ENCODE measurements at regions not wholly inside any gene's neighbourhood (a gene's known extent, or its start where the extent isn't known, plus 50 kb on each side); places are given as distances from the start of the nearest gene placed in this dataset.
A peak's percentile ranks its signal among the peaks of the same experiment; 100 is the strongest.

- no peak for DNase-seq
These were observed 513.0 kb downstream of the GALR1 start for GRCh38 chr18:77762642-77763041.

GRCh38 chr18:77763530-77764145 lies 514.0 kb downstream of the GALR1 start:
- no peak for DNase-seq

GRCh38 chr18:77765468-77765867 lies 515.8 kb downstream of the GALR1 start:
- DNase-seq: peak in 1 of 5 experiments; percentile 7

- DNase-seq: no peak
These were observed 516.8 kb downstream of the GALR1 start for GRCh38 chr18:77766421-77766820.

GRCh38 chr18:77772177-77772576 lies 522.5 kb downstream of the GALR1 start:
- DNase-seq: no peak

GRCh38 chr18:77776104-77776503 lies 526.5 kb downstream of the GALR1 start:
- DNase-seq: no peak

- no peak for DNase-seq
These were observed 527.5 kb downstream of the GALR1 start for GRCh38 chr18:77777163-77777562.

- no peak for DNase-seq
These were observed 535.2 kb downstream of the GALR1 start for GRCh38 chr18:77784759-77785379.

GRCh38 chr18:77785415-77785975 lies 535.8 kb downstream of the GALR1 start:
- DNase-seq: no peak

GRCh38 chr18:77803024-77803423 lies 553.4 kb downstream of the GALR1 start:
- DNase-seq: no peak

- no peak for DNase-seq
These were observed 554.7 kb downstream of the GALR1 start for GRCh38 chr18:77804382-77804781.

- no peak for DNase-seq
These were observed 558.0 kb downstream of the GALR1 start for GRCh38 chr18:77807650-77808049.

- DNase-seq: no peak
These were observed 561.9 kb downstream of the GALR1 start for GRCh38 chr18:77811503-77811902.

GRCh38 chr18:77815666-77816338 lies 566.2 kb downstream of the GALR1 start:
- DNase-seq: no peak

GRCh38 chr18:77818328-77818727 lies 568.7 kb downstream of the GALR1 start:
- DNase-seq: no peak

GRCh38 chr18:77820472-77820871 lies 570.8 kb downstream of the GALR1 start:
- no peak for DNase-seq

GRCh38 chr18:77821892-77822291 lies 572.2 kb downstream of the GALR1 start:
- no peak for DNase-seq

GRCh38 chr18:77822632-77823031 lies 573.0 kb downstream of the GALR1 start:
- no peak for DNase-seq

- DNase-seq: no peak
These were observed 584.2 kb downstream of the GALR1 start for GRCh38 chr18:77833807-77834206.

GRCh38 chr18:77851802-77852201 lies 602.2 kb downstream of the GALR1 start:
- DNase-seq: no peak

GRCh38 chr18:77853859-77854258 lies 604.2 kb downstream of the GALR1 start:
- DNase-seq: no peak

- DNase-seq: no peak
These were observed 608.3 kb downstream of the GALR1 start for GRCh38 chr18:77857678-77858655.

- DNase-seq: no peak
These were observed 610.0 kb downstream of the GALR1 start for GRCh38 chr18:77859634-77860033.

Data from T-helper 2 cell (primary cell).